Neural progenitor cell (in vitro differentiated cells): ENCODE measurements at regions not wholly inside any gene's neighbourhood (a gene's known extent, or its start where the extent isn't known, plus 50 kb on each side); places are given as distances from the start of the nearest gene placed in this dataset.

ENCODE experiments used
- CTCF ChIP-seq: fragments of 200-600 bp; sonication (generic); IDR thresholded peaks from 2 replicates; pipeline ENCODE4 v1.5.1; 2017; ENCODE audit warnings: antibody characterized with exemption, mild to moderate bottlenecking
- EZH2 ChIP-seq: fragments of 200-600 bp; sonication (generic); IDR thresholded peaks from 2 replicates; pipeline ENCODE4 v1.6.1; 2017; ENCODE audit warnings: antibody characterized with exemption, mild to moderate bottlenecking, moderate library complexity
- EZH2phosphoT487 ChIP-seq: fragments of 200-600 bp; sonication (generic); IDR thresholded peaks from 2 replicates; pipeline ENCODE4 v1.6.1; 2017; ENCODE audit warnings: antibody characterized with exemption

DNA sequence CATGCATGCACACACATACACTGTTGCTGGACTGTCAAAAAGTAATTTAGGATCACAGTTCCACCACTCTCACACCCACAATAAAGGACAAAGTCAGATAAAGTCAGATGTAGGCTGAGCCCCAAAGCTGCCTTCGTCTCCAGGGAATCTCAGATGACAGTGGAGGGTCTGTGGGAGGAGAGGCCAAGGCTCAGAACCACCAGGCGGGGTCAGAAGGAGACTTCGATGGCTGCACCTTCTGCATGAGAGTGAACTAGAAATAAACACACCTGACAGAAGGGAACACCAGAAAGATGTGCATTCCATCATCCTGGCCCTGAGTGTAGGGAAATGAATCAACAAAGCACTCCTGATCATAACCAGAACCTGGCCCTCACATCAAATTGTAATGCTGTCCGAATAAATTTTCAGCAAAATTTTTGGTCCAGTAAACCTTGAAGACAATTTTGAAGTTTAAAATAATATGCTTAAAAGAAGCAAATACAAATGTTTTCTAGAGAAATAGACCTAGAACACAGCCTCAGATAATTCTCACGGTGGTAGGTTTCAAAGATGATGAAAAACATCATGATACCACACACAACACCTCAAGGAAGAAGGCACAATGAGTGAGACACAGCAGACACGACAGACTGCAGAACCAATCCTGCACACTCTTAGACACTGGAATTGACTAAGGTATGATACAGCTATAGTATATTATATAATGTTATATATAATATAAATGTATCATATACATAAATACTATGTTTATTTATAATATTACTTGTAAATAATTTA, 269.8 kb upstream of the KLF6 start:
- no peak for TF ChIP-seq CTCF
- TF ChIP-seq EZH2: no peak
- no peak for TF ChIP-seq EZH2phosphoT487
